H1 (cell line): ENCODE measurements at regions not wholly inside any gene's neighbourhood (a gene's known extent, or its start where the extent isn't known, plus 50 kb on each side); places are given as distances from the start of the nearest gene placed in this dataset.

ENCODE experiments used
- BRCA1 ChIP-seq: IDR thresholded peaks from 2 replicates; pipeline ENCODE4 v1.6.1; 2012; ENCODE audit warnings: low read depth, low read length, improper control_type of control experiment
- GTF2F1 ChIP-seq: IDR thresholded peaks from 2 replicates; pipeline ENCODE4 v1.6.1; 2012; ENCODE audit warnings: low read depth, low read length, improper control_type of control experiment, borderline replicate concordance
- POLR2AphosphoS5 ChIP-seq: IDR thresholded peaks from 2 replicates; pipeline ENCODE4 v1.6.1; 2011; ENCODE audit warnings: low read depth, low read length
- RBBP5 ChIP-seq: IDR thresholded peaks from 2 replicates; pipeline ENCODE4 v1.7.1; 2012; ENCODE audit warnings: low read depth, mild to moderate bottlenecking, inconsistent platforms, low read length, moderate library complexity, borderline replicate concordance
- RFX5 ChIP-seq: IDR thresholded peaks from 2 replicates; pipeline ENCODE4 v1.6.1; 2011; ENCODE audit warnings: low read depth, low read length, improper control_type of control experiment, borderline replicate concordance
- SIX5 ChIP-seq: IDR thresholded peaks from 2 replicates; pipeline ENCODE4 v1.6.1; 2011; ENCODE audit warnings: mild to moderate bottlenecking, low read depth, low read length
- SP4 ChIP-seq: IDR thresholded peaks from 2 replicates; pipeline ENCODE4 v1.6.1; 2012; ENCODE audit warnings: low read length, inconsistent platforms
- SUZ12 ChIP-seq: fragments of 200-600 bp; sonication (generic); IDR thresholded peaks from 2 replicates; pipeline ENCODE4 v1.6.1; 2012; ENCODE audit warnings: mild to moderate bottlenecking, inconsistent platforms, low read length, moderate library complexity, mixed read lengths
- TAF7 ChIP-seq: optimal IDR thresholded peaks from 2 replicates; pipeline ENCODE3; 2011; ENCODE audit warnings: low read depth, mild to moderate bottlenecking, inconsistent platforms, low read length, moderate library complexity, borderline replicate concordance
- TBP ChIP-seq: IDR thresholded peaks from 2 replicates; pipeline ENCODE4 v1.6.1; 2011; ENCODE audit warnings: low read depth, low read length, improper control_type of control experiment
- TF ChIP-seq, protein P1 (sequence below): fragments of 300-600 bp; sonication (generic); IDR thresholded peaks from 2 replicates; pipeline ENCODE4 v1.7.1; 2012; ENCODE audit warnings: low read length, moderate library complexity, mild to moderate bottlenecking, inconsistent platforms; ENCODE audit not compliant: insufficient replicate concordance
- TF ChIP-seq, protein P2 (sequence below): IDR thresholded peaks from 2 replicates; pipeline ENCODE4 v1.6.1; 2012; ENCODE audit warnings: inconsistent platforms

DNA sequence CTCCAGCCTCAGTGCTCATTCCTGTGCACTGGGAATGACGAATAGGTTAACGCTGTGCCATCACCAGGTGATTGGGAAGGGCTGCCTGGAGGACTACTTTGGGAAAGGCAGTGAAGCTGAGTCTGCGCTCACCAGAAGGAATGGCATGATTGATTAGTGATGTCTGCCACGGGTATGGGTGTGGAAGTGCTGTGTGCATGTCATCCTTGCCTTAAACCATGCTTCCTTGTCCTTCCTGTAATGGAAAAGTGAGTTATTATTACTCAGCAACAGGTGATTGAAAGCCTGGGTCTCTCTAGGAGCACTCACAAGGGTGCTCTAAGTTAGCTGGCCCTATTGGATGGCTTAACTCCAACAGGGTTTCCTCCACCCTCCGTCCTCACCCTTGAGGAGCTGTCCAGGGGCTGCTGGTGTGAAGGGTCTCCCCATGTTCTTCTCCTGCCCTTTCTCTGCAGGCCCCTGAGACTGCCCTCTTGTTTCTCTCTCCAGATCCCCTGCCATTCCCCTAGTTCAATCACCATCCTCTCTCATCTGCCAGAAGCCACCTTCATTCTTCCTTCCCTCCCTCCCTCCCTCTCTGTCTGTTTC is 121.9 kb upstream of the NECTIN1 start (continued):
- TF ChIP-seq, protein P1, sequence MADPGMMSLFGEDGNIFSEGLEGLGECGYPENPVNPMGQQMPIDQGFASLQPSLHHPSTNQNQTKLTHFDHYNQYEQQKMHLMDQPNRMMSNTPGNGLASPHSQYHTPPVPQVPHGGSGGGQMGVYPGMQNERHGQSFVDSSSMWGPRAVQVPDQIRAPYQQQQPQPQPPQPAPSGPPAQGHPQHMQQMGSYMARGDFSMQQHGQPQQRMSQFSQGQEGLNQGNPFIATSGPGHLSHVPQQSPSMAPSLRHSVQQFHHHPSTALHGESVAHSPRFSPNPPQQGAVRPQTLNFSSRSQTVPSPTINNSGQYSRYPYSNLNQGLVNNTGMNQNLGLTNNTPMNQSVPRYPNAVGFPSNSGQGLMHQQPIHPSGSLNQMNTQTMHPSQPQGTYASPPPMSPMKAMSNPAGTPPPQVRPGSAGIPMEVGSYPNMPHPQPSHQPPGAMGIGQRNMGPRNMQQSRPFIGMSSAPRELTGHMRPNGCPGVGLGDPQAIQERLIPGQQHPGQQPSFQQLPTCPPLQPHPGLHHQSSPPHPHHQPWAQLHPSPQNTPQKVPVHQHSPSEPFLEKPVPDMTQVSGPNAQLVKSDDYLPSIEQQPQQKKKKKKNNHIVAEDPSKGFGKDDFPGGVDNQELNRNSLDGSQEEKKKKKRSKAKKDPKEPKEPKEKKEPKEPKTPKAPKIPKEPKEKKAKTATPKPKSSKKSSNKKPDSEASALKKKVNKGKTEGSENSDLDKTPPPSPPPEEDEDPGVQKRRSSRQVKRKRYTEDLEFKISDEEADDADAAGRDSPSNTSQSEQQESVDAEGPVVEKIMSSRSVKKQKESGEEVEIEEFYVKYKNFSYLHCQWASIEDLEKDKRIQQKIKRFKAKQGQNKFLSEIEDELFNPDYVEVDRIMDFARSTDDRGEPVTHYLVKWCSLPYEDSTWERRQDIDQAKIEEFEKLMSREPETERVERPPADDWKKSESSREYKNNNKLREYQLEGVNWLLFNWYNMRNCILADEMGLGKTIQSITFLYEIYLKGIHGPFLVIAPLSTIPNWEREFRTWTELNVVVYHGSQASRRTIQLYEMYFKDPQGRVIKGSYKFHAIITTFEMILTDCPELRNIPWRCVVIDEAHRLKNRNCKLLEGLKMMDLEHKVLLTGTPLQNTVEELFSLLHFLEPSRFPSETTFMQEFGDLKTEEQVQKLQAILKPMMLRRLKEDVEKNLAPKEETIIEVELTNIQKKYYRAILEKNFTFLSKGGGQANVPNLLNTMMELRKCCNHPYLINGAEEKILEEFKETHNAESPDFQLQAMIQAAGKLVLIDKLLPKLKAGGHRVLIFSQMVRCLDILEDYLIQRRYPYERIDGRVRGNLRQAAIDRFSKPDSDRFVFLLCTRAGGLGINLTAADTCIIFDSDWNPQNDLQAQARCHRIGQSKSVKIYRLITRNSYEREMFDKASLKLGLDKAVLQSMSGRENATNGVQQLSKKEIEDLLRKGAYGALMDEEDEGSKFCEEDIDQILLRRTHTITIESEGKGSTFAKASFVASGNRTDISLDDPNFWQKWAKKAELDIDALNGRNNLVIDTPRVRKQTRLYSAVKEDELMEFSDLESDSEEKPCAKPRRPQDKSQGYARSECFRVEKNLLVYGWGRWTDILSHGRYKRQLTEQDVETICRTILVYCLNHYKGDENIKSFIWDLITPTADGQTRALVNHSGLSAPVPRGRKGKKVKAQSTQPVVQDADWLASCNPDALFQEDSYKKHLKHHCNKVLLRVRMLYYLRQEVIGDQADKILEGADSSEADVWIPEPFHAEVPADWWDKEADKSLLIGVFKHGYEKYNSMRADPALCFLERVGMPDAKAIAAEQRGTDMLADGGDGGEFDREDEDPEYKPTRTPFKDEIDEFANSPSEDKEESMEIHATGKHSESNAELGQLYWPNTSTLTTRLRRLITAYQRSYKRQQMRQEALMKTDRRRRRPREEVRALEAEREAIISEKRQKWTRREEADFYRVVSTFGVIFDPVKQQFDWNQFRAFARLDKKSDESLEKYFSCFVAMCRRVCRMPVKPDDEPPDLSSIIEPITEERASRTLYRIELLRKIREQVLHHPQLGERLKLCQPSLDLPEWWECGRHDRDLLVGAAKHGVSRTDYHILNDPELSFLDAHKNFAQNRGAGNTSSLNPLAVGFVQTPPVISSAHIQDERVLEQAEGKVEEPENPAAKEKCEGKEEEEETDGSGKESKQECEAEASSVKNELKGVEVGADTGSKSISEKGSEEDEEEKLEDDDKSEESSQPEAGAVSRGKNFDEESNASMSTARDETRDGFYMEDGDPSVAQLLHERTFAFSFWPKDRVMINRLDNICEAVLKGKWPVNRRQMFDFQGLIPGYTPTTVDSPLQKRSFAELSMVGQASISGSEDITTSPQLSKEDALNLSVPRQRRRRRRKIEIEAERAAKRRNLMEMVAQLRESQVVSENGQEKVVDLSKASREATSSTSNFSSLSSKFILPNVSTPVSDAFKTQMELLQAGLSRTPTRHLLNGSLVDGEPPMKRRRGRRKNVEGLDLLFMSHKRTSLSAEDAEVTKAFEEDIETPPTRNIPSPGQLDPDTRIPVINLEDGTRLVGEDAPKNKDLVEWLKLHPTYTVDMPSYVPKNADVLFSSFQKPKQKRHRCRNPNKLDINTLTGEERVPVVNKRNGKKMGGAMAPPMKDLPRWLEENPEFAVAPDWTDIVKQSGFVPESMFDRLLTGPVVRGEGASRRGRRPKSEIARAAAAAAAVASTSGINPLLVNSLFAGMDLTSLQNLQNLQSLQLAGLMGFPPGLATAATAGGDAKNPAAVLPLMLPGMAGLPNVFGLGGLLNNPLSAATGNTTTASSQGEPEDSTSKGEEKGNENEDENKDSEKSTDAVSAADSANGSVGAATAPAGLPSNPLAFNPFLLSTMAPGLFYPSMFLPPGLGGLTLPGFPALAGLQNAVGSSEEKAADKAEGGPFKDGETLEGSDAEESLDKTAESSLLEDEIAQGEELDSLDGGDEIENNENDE, result no peak
- TF ChIP-seq, protein P2, sequence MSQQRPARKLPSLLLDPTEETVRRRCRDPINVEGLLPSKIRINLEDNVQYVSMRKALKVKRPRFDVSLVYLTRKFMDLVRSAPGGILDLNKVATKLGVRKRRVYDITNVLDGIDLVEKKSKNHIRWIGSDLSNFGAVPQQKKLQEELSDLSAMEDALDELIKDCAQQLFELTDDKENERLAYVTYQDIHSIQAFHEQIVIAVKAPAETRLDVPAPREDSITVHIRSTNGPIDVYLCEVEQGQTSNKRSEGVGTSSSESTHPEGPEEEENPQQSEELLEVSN, result no peak
- TF ChIP-seq TAF7 (no peak), RFX5 (no peak), SUZ12 (no peak), TBP (no peak), BRCA1 (no peak), POLR2AphosphoS5 (no peak), GTF2F1 (no peak), RBBP5 (no peak), SP4 (no peak), SIX5 (no peak)
